Stimulated activated effector memory CD8-positive, alpha-beta T cell treated with anti-CD3 and anti-CD28 coated beads, Interleukin-12 subunit alpha, Interleukin-12 subunit beta, amount 100 ng/mL, for 72 hours (primary cell): ENCODE measurements at regions not wholly inside any gene's neighbourhood (a gene's known extent, or its start where the extent isn't known, plus 50 kb on each side); places are given as distances from the start of the nearest gene placed in this dataset.

Source experiments
- ATAC-seq: fragments of 150-1000 bp; cut with Tn5 transposase; 2 replicates; pipeline ENCODE4 v1.10.0; 2021
- DNase-seq, 2 donors: peaks; one replicate each; pipeline ENCODE4 v3.0.0; 2021 to 2022; ENCODE audit warnings: low spot score in 2 of 2
- H3K27ac Mint-ChIP-seq: one replicate; pipeline ENCODE4 v1.8.0; 2022; ENCODE audit warnings: mild to moderate bottlenecking, mixed read lengths
- H3K36me3 Mint-ChIP-seq: one replicate; pipeline ENCODE4 v1.8.0; 2022; ENCODE audit warnings: mild to moderate bottlenecking, mixed read lengths
- H3K4me1 Mint-ChIP-seq: one replicate; pipeline ENCODE4 v1.8.0; 2022; ENCODE audit warnings: mixed read lengths
- H3K4me3 Mint-ChIP-seq: one replicate; pipeline ENCODE4 v1.8.0; 2022; ENCODE audit warnings: mild to moderate bottlenecking, mixed read lengths
- H3K9me3 Mint-ChIP-seq: one replicate; pipeline ENCODE4 v1.8.0; 2022; ENCODE audit warnings: mixed read lengths

- no peak for DNase-seq
- Mint-ChIP-seq H3K4me1 (no peaks in the 10 kb centered on the region), H3K4me3 (no peak overlapping the region), H3K36me3 (no peaks in the 10 kb centered on the region), H3K9me3 (peaks cover 2% of the 10 kb centered on the region), H3K27ac (no peak overlapping the region)
- ATAC-seq, result no peak
Measured at GRCh38 chr9:119004618-119004990, 364.6 kb downstream of the BRINP1 start.

DNA sequence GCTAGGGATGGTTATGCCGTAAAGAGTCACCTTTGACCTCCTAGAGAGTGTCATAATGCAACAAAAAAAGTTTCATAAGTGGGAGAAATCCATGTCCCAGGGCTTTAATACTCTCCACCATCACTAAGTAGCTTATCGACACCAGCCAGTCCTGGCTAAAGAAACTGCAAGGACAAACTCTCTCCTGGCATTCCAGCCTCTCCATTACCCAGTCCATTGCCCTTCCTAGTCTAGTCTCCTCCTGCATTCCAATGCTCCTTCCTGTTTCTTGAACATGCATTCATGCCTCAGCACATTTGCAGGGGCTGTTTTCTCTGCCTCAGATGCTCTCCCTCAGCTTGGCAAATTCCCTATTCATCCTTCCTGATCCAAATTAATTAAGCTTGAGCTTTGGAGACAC is 364.1 kb downstream of the BRINP1 start:
- no peak for ATAC-seq
- no peaks in the 10 kb centered on the region for H3K4me1 Mint-ChIP-seq
- H3K27ac Mint-ChIP-seq, result no peak overlapping the region
- H3K4me3 Mint-ChIP-seq, result no peak overlapping the region
- peaks cover 2% of the 10 kb centered on the region for H3K9me3 Mint-ChIP-seq
- DNase-seq, result no peak
- H3K36me3 Mint-ChIP-seq, result no peaks in the 10 kb centered on the region

DNA sequence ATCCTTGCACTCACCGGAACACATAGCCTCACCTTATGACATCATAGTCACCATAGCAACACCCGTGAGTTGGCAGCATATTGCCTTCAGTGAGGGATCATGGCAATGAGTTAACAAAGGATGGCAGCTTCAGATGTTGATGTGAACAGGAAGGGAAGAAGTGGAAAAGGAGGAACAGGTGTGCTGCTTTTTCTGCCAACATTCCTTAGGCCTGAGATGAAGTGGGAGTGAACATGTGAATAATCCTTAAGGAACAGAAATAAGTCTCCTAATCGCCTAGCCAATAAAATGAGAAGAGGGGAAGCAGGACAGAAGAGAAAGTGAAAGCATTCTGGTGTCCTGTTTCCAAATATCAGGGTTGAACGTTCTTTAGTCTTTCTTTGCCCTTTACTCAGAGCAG is 360.0 kb downstream of the BRINP1 start:
- Mint-ChIP-seq H3K9me3 (peaks cover 2% of the 10 kb centered on the region), H3K27ac (no peak overlapping the region), H3K4me1 (no peaks in the 10 kb centered on the region), H3K36me3 (no peaks in the 10 kb centered on the region), H3K4me3 (no peak overlapping the region)
- ATAC-seq (no peak), DNase-seq (no peak)

DNA sequence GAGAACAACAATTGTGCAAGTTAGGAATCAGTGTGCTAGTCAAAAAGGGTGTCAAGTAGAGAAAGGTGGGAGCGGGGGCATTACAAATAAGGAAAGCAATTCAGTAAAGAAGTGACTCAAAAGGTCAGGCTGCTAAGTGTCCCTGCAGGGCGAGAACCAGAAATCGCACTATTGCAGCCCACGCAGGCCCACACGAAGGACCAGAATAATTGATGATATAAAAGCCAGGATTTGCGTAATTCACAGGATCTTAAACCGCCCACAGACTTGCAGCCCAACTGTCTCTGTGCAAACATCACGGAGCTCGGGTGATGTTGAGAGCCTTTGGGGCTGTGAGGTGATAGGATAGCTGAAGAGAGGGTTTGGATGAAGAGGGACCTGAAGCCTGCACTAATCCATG is 349.0 kb downstream of the BRINP1 start:
- H3K9me3 Mint-ChIP-seq, result peaks cover 7% of the 10 kb centered on the region
- H3K4me1 Mint-ChIP-seq, result no peaks in the 10 kb centered on the region
- DNase-seq (no peak), ATAC-seq (no peak)
- no peaks in the 10 kb centered on the region for H3K36me3 Mint-ChIP-seq
- no peak overlapping the region for H3K4me3 Mint-ChIP-seq
- no peak overlapping the region for H3K27ac Mint-ChIP-seq

- Mint-ChIP-seq H3K9me3 (peaks cover 7% of the 10 kb centered on the region), H3K36me3 (no peaks in the 10 kb centered on the region)
- ATAC-seq, result no peak
Measured at GRCh38 chr9:119020730-119021333, 348.4 kb downstream of the BRINP1 start.

DNA sequence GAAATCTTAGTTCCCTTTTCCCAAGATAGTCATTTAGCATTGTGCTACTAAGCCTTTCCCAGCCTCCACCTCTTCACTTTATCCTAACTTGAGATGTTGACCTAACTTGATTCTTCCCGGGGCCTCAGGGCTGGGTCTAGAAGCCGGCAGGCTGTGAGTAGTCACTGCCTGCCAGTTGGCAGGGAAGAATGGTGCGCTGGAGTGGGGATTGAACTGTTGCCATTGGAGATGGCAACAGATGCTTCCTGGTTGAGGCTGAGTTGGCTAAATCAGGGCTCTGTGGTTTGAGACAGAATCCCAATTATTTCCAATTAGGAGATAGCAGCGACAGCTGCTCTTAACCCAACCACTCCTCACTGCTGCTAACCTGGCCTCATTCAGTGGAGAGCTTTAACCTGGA is 343.1 kb downstream of the BRINP1 start:
- peaks cover 8% of the 10 kb centered on the region for H3K9me3 Mint-ChIP-seq
- no peaks in the 10 kb centered on the region for H3K36me3 Mint-ChIP-seq
- H3K4me3 Mint-ChIP-seq, result no peak overlapping the region
- H3K4me1 Mint-ChIP-seq, result no peaks in the 10 kb centered on the region
- no peak overlapping the region for H3K27ac Mint-ChIP-seq
- DNase-seq (no peak), ATAC-seq (no peak)

More at GRCh38 chr9:119020730-119021333, 348.4 kb downstream of the BRINP1 start:
- Mint-ChIP-seq H3K27ac (no peak overlapping the region), H3K4me1 (no peaks in the 10 kb centered on the region), H3K4me3 (no peak overlapping the region)
- DNase-seq, result no peak

DNA sequence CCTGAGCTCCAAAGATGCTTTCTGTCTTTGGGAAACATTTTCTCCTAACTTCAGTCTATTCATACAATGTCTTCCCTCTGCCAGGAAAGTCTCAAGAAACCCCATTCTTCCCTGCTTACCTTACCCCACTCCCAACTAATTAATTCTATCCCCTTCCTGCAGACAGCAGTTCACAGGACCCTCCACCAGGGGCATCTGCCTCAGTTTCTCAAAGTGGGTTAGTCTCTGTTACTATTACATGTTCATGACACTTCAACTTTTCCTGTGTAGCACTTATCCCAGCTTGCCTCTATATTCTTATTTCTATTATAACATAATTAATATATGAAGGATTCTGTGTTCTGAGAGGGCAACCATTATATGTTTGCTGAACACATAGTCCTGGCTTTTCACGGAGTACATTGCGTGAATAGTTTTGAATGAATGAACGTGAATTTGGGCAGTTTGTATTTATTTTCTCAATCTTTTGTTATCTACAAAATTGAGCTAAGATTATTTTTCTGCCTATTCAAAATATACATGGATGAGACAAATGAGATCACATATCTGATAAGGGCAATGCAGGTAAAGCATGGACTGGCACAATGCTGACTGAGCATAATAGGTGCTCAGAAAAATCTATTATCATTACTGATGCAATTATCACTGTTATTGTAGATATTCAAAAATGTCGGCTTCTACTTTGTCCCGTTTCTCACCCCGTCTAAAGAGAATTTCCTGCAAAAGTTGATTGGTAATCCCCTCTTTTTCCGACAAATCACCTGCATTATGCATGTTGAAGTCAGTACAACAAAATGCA is 341.1 kb downstream of the BRINP1 start:
- ATAC-seq, result no peak
- Mint-ChIP-seq H3K4me3 (no peak overlapping the region), H3K36me3 (no peaks in the 10 kb centered on the region), H3K4me1 (no peaks in the 10 kb centered on the region), H3K27ac (no peak overlapping the region), H3K9me3 (peaks cover 11% of the 10 kb centered on the region)
- DNase-seq, result no peak

DNA sequence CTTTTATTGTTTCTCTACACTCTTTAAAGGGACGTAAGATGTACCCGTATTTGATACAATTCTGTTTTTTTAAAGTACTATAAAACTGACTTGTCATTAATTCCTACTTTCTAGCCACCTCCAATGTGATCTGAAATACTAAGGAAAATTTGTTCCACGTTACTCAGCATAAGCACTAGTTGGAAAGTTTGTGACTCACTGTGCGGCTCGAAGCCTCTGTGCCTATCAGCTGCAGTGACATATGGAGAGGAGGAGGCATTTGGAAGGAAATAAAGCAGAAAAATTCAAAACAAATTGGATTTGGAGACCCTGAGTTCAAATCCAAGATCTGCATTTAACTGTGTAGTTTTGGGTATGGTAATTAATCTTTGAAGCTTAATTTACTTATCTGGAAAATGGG is 339.3 kb downstream of the BRINP1 start:
- ATAC-seq, result no peak

DNA sequence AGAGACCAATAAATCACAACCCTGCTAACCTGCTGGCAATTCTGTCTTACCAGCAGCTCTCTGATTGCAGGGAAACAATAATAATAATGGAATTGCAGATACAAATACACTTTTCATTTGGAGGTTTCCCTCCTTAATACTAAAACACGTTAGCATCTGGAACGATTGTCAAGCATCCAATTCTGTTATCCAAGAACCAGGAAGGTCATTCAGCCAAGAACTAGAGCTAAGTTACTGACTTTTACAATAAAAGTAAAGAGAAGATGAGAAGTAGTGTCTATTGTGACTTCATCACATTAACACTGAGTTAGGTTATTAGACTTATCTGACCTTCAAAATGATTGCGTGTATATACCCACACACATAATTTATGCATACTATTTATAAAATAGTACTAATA is 335.6 kb downstream of the BRINP1 start:
- ATAC-seq, result no peak
- Mint-ChIP-seq H3K9me3 (peaks cover 7% of the 10 kb centered on the region), H3K27ac (no peak overlapping the region), H3K36me3 (no peaks in the 10 kb centered on the region), H3K4me1 (no peaks in the 10 kb centered on the region), H3K4me3 (no peak overlapping the region)
- no peak for DNase-seq

More for the DNA sequence above, 339.3 kb downstream of the BRINP1 start:
- Mint-ChIP-seq H3K9me3 (peaks cover 13% of the 10 kb centered on the region), H3K4me3 (no peak overlapping the region), H3K4me1 (no peaks in the 10 kb centered on the region), H3K27ac (no peak overlapping the region), H3K36me3 (no peaks in the 10 kb centered on the region)
- DNase-seq, result no peak

DNA sequence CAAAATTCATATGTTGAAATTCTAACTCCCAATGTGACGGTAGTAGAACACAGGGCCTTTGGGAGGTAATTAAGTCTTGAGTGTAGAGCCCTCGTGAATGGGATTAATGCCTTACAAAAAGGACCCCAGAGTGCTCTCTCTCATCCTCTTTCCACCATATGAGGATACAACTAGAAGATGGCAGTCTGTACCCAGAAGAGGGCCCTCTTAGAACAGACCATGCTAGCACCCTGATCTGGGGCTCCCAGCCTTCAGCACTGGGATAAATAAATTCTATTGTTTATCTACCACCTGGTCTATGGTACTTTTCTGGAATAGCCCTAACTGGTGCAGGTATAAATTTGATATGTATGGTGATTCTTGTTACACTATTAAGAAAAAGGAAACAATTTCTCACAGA is 332.3 kb downstream of the BRINP1 start:
- no peak overlapping the region for H3K27ac Mint-ChIP-seq
- no peaks in the 10 kb centered on the region for H3K4me1 Mint-ChIP-seq
- H3K9me3 Mint-ChIP-seq, result peaks cover 8% of the 10 kb centered on the region
- ATAC-seq (no peak), DNase-seq (no peak)
- no peak overlapping the region for H3K4me3 Mint-ChIP-seq
- no peaks in the 10 kb centered on the region for H3K36me3 Mint-ChIP-seq

- Mint-ChIP-seq H3K9me3 (peaks cover 3% of the 10 kb centered on the region), H3K27ac (no peak overlapping the region), H3K4me1 (no peaks in the 10 kb centered on the region), H3K4me3 (no peak overlapping the region), H3K36me3 (no peaks in the 10 kb centered on the region)
- ATAC-seq (no peak), DNase-seq (no peak)
Measured at GRCh38 chr9:119043996-119044395, 325.2 kb downstream of the BRINP1 start.

DNA sequence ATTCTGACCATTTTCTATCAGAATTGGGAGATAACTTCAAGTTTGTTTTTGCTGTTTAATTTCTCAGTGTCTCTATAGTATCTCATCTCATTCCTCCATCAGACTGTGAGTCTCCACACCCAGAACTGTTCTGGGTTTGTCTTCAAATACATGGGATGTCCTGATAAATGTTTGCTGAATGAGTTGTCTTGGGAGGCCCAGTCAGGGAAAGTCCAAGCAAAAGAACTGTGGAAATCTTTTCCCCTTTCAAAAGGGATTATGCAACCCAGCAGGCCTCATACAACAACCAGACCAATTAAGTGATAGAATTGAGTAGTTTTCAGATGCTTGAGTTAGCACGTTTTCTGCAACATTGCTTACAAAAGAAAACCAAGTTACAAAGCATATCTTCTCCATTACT is 324.4 kb downstream of the BRINP1 start:
- H3K9me3 Mint-ChIP-seq, result peaks cover 3% of the 10 kb centered on the region
- DNase-seq (no peak), ATAC-seq (no peak)
- H3K4me3 Mint-ChIP-seq, result no peak overlapping the region
- H3K27ac Mint-ChIP-seq, result no peak overlapping the region
- H3K4me1 Mint-ChIP-seq, result no peaks in the 10 kb centered on the region
- H3K36me3 Mint-ChIP-seq, result no peaks in the 10 kb centered on the region

GRCh38 chr9:119047513-119048307 is 321.5 kb downstream of the BRINP1 start:
- no peak overlapping the region for H3K4me3 Mint-ChIP-seq
- DNase-seq (no peak), ATAC-seq (no peak)
- no peaks in the 10 kb centered on the region for H3K36me3 Mint-ChIP-seq
- no peak overlapping the region for H3K27ac Mint-ChIP-seq
- no peaks in the 10 kb centered on the region for H3K4me1 Mint-ChIP-seq
- H3K9me3 Mint-ChIP-seq, result peaks cover 5% of the 10 kb centered on the region

DNA sequence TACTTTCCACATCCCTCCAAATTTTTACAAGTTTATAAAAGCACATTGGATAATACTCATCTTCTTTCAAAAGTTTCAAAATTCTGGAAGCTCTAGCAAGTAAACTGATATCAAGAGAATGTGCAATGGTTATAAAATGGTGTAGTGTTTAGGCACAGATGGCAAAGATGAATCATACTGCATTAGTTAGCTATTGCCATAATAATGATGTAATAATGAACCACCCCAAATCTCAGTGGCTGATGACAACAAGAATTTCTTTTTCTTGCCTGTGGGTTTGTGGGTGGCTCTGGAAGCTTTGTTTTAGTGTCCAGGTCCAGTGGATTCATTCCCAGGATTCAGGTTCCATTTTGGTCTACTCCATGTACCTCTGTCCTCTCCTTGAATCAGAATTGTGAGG is 319.0 kb downstream of the BRINP1 start:
- Mint-ChIP-seq H3K36me3 (no peaks in the 10 kb centered on the region), H3K4me1 (no peaks in the 10 kb centered on the region), H3K9me3 (peaks cover 5% of the 10 kb centered on the region), H3K27ac (no peak overlapping the region), H3K4me3 (no peak overlapping the region)
- ATAC-seq (no peak), DNase-seq (no peak)

- ATAC-seq, result no peak
- DNase-seq, result no peak
- no peaks in the 10 kb centered on the region for H3K36me3 Mint-ChIP-seq
- H3K9me3 Mint-ChIP-seq, result peaks cover 13% of the 10 kb centered on the region
- no peak overlapping the region for H3K27ac Mint-ChIP-seq
- no peak overlapping the region for H3K4me3 Mint-ChIP-seq
- H3K4me1 Mint-ChIP-seq, result no peaks in the 10 kb centered on the region
Measured at GRCh38 chr9:119052339-119053030, 316.8 kb downstream of the BRINP1 start.
